ENCODE measurements at regions not wholly inside any gene's neighbourhood (a gene's known extent, or its start where the extent isn't known, plus 50 kb on each side); places are given as distances from the start of the nearest gene placed in this dataset.

- ChIA-PET CTCF (interaction anchor here (0.5 to 0.6 kb wide), 2 partner anchors 9 to 1149 kb away, joined by 3 read pairs; no protein-coding TSS in a partner anchor), POLR2A (no interaction called here)
- no peak overlapping the region for H3K4me3 ChIP-seq (ENCODE audit: low read depth in 2 of 2, low read length in 1 of 2)
- H3K27me3 ChIP-seq (ENCODE audit: insufficient read depth): no peaks in the 10 kb centered on the region
- H3K27ac ChIP-seq (ENCODE audit: low read depth in 2 of 2, low read length in 1 of 2): no peak overlapping the region
- H3K9me2 ChIP-seq: no peaks in the 10 kb centered on the region
- H4K20me1 ChIP-seq (ENCODE audit: insufficient read depth): no peaks in the 10 kb centered on the region
- no peaks in the 10 kb centered on the region for H3K9me3 ChIP-seq
- no peak overlapping the region for H3K9ac ChIP-seq
- 11% methylated on average over 1 of the region's 1 CpG for WGBS (ENCODE audit: low lambda C conversion rate)
- no peaks in the 10 kb centered on the region for H3F3A ChIP-seq (replicated peaks; ENCODE audit: insufficient read depth)
- H3K79me2 ChIP-seq (ENCODE audit: insufficient read depth): no peaks in the 10 kb centered on the region
- H3K4me1 ChIP-seq (ENCODE audit: control insufficient read depth in 1 of 2, insufficient read depth in 2 of 2, low read depth in 1 of 2, low read length in 1 of 2): no peaks in the 10 kb centered on the region
- no peak for TF ChIP-seq PBX3 (IDR thresholded peaks at IDR 0.05)
- DNase-seq: no peak
- no peaks in the 10 kb centered on the region for H3K36me3 ChIP-seq (replicated peaks in 1 of 2; ENCODE audit: control insufficient read depth in 1 of 2, insufficient read depth in 2 of 2, low read length in 1 of 2)
- no peak overlapping the region for H2AFZ ChIP-seq (ENCODE audit: low read depth)
- H3K4me2 ChIP-seq: no peak overlapping the region
These were observed 465.6 kb downstream of the MED13L start for GRCh38 chr12:115811929-115812328.

GRCh38 chr12:115811045-115811444 lies 466.4 kb downstream of the MED13L start:
- Histone ChIP-seq H3K9ac (no peak overlapping the region), H4K20me1 (ENCODE audit: insufficient read depth) (no peaks in the 10 kb centered on the region), H3K27ac (ENCODE audit: low read depth in 2 of 2, low read length in 1 of 2) (no peak overlapping the region), H3K27me3 (ENCODE audit: insufficient read depth) (no peaks in the 10 kb centered on the region), H3K4me1 (ENCODE audit: control insufficient read depth in 1 of 2, insufficient read depth in 2 of 2, low read depth in 1 of 2, low read length in 1 of 2) (no peaks in the 10 kb centered on the region), H3K36me3 (replicated peaks in 1 of 2; ENCODE audit: control insufficient read depth in 1 of 2, insufficient read depth in 2 of 2, low read length in 1 of 2) (no peaks in the 10 kb centered on the region), H3K4me3 (ENCODE audit: low read depth in 2 of 2, low read length in 1 of 2) (no peak overlapping the region), H3F3A (replicated peaks; ENCODE audit: insufficient read depth) (no peaks in the 10 kb centered on the region), H3K79me2 (ENCODE audit: insufficient read depth) (no peaks in the 10 kb centered on the region), H3K4me2 (no peak overlapping the region), H3K9me2 (no peaks in the 10 kb centered on the region), H3K9me3 (no peaks in the 10 kb centered on the region), H2AFZ (ENCODE audit: low read depth) (no peak overlapping the region)
- POLR2A ChIA-PET: no interaction called here
- CTCF ChIA-PET: interaction anchor here (0.8 kb wide), 1 partner anchor 9 kb away, joined by 3 read pairs; no protein-coding TSS in a partner anchor
- TF ChIP-seq ZBTB33 (IDR thresholded peaks at IDR 0.05; ENCODE audit: borderline replicate concordance, low read depth) (no peak), FOXJ3 (CRISPR knock-in tag; IDR thresholded peaks at IDR 0.05) (no peak), SIN3A (IDR thresholded peaks at IDR 0.05; ENCODE audit: borderline replicate concordance, low read depth, low read length) (no peak), PBX3 (IDR thresholded peaks at IDR 0.05) (no peak), NRF1 (IDR thresholded peaks at IDR 0.05; ENCODE audit: low read depth, low read length) (no peak), GATA2 (CRISPR knock-in tag; IDR thresholded peaks at IDR 0.05) (no peak), TAF1 (IDR thresholded peaks at IDR 0.05; ENCODE audit: borderline replicate concordance, low read depth, low read length) (no peak), NFIC (IDR thresholded peaks at IDR 0.05; ENCODE audit: borderline replicate concordance) (no peak), CHD2 (IDR thresholded peaks at IDR 0.05; ENCODE audit: low read length, partially characterized antibody) (no peak), FOSL2 (IDR thresholded peaks at IDR 0.05; ENCODE audit: borderline replicate concordance, low read depth) (no peak), ELF1 (IDR thresholded peaks at IDR 0.05) (no peak), MEF2A (IDR thresholded peaks at IDR 0.05; ENCODE audit: borderline replicate concordance, low read depth) (no peak), MXI1 (IDR thresholded peaks at IDR 0.05; ENCODE audit: low read depth, low read length) (no peak), YY1 (IDR thresholded peaks at IDR 0.05; ENCODE audit: low read depth) (no peak)
- no peak for DNase-seq
- 46% methylated on average over 4 of the region's 4 CpGs for WGBS (ENCODE audit: low lambda C conversion rate)

All from SK-N-SH (cell line).